Neuronal stem cell (in vitro differentiated cells): ENCODE measurements at regions not wholly inside any gene's neighbourhood (a gene's known extent, or its start where the extent isn't known, plus 50 kb on each side); places are given as distances from the start of the nearest gene placed in this dataset.

Experiments used
- DNase-seq: peaks from one replicate; pipeline ENCODE4 v3.0.0-alpha.2; 2013; ENCODE audit warnings: low spot score
- H2AFZ ChIP-seq: one replicate; pipeline ENCODE4 v1.6.1; 2013; ENCODE audit warnings: mild to moderate bottlenecking, low read length, inconsistent platforms
- H2AK5ac ChIP-seq: 2 replicates; pipeline ENCODE4 v1.6.1; 2013; ENCODE audit warnings: low read depth, mild to moderate bottlenecking, inconsistent platforms, low read length, moderate library complexity, mixed read lengths
- H2BK120ac ChIP-seq: 2 replicates; pipeline ENCODE4 v1.6.1; 2013; ENCODE audit warnings: low read depth, mild to moderate bottlenecking, inconsistent platforms, low read length, moderate library complexity, mixed read lengths
- H2BK12ac ChIP-seq: one replicate; pipeline ENCODE4 v1.6.1; 2013; ENCODE audit warnings: low read length, inconsistent platforms
- H2BK15ac ChIP-seq: 2 replicates; pipeline ENCODE4 v1.6.1; 2013; ENCODE audit warnings: mild to moderate bottlenecking, low read length, inconsistent platforms, mixed read lengths
- H2BK5ac ChIP-seq: one replicate; pipeline ENCODE4 v1.6.1; 2013; ENCODE audit warnings: inconsistent platforms, mild to moderate bottlenecking, low read length, moderate library complexity
- H3K14ac ChIP-seq: one replicate; pipeline ENCODE4 v1.6.1; 2013; ENCODE audit warnings: low read length, inconsistent platforms
- H3K18ac ChIP-seq: 2 replicates; pipeline ENCODE4 v1.6.1; 2013; ENCODE audit warnings: low read length, inconsistent platforms
- H3K23ac ChIP-seq: 2 replicates; pipeline ENCODE4 v1.6.1; 2013; ENCODE audit warnings: low read depth, mild to moderate bottlenecking, mixed read lengths, low read length, inconsistent platforms; ENCODE audit not compliant: poor library complexity
- H3K27ac ChIP-seq: replicated peaks from 3 replicates; pipeline ENCODE4 v1.5.1; 2013; ENCODE audit warnings: low read length, inconsistent platforms
- H3K27me3 ChIP-seq, 3 experiments: 2 replicates each; pipeline ENCODE4 v1.6.1; 2013; ENCODE audit warnings: low read length in 3 of 3, mild to moderate bottlenecking in 2 of 3, inconsistent platforms in 1 of 3, low read depth in 1 of 3, mixed read lengths in 1 of 3, moderate library complexity in 1 of 3; ENCODE audit not compliant: control insufficient read depth in 3 of 3, insufficient read depth in 3 of 3
- H3K36me3 ChIP-seq, 2 donors: replicated peaks in 1 of 2; 2 replicates each; pipeline ENCODE4 v1.6.1; 2013; ENCODE audit warnings: low read length in 2 of 2; ENCODE audit not compliant: control insufficient read depth in 2 of 2, insufficient read depth in 2 of 2
- H3K4ac ChIP-seq: 2 replicates; pipeline ENCODE4 v1.6.1; 2013; ENCODE audit warnings: inconsistent platforms, mild to moderate bottlenecking, low read length, moderate library complexity
- H3K4me1 ChIP-seq, 2 donors: 1 replicate in 1 of 2; 2 replicates in 1 of 2; pipeline ENCODE4 v1.6.1; 2013; ENCODE audit warnings: low read length in 2 of 2, low read depth in 1 of 2; ENCODE audit not compliant: control insufficient read depth in 2 of 2, insufficient read depth in 1 of 2
- H3K4me2 ChIP-seq: one replicate; pipeline ENCODE4 v1.6.1; 2013; ENCODE audit warnings: mild to moderate bottlenecking, low read length, inconsistent platforms; ENCODE audit not compliant: insufficient read depth, poor library complexity, severe bottlenecking
- H3K4me3 ChIP-seq, 2 donors: 2 replicates each; pipeline ENCODE4 v1.5.1; 2013; ENCODE audit warnings: low read length in 2 of 2, mild to moderate bottlenecking in 2 of 2, inconsistent platforms in 1 of 2, moderate library complexity in 1 of 2
- H3K79me1 ChIP-seq: one replicate; pipeline ENCODE4 v1.6.1; 2013; ENCODE audit warnings: low read depth, mild to moderate bottlenecking, inconsistent platforms, low read length, moderate library complexity
- H3K9ac ChIP-seq: one replicate; pipeline ENCODE4 v1.6.1; 2013; ENCODE audit warnings: mild to moderate bottlenecking, low read depth, low read length, inconsistent platforms; ENCODE audit not compliant: poor library complexity
- H3K9me3 ChIP-seq, 2 donors: replicated peaks in 1 of 2; 2 replicates each; pipeline versions ENCODE3 to v1.6.1; 2013; ENCODE audit warnings: low read length in 2 of 2, mild to moderate bottlenecking in 2 of 2, inconsistent platforms in 1 of 2, low read depth in 1 of 2, mixed read lengths in 1 of 2, moderate library complexity in 1 of 2; ENCODE audit not compliant: control insufficient read depth in 2 of 2, insufficient read depth in 1 of 2
- H4K8ac ChIP-seq: one replicate; pipeline ENCODE4 v1.6.1; 2013; ENCODE audit warnings: low read depth, mild to moderate bottlenecking, inconsistent platforms, low read length, moderate library complexity
- H4K91ac ChIP-seq: one replicate; pipeline ENCODE4 v1.6.1; 2013; ENCODE audit warnings: low read length, low read depth, mild to moderate bottlenecking, inconsistent platforms; ENCODE audit not compliant: poor library complexity
- WGBS, 2 donors: extraction: QIAGEN DNeasy Blood & Tissue Kit; methylation state at CpG; one replicate each; pipeline ENCODE4 v1.1.7; 2013; ENCODE audit warnings: missing lambda C conversion rate in 2 of 2, mixed read lengths in 1 of 2; ENCODE audit not compliant: insufficient read length in 2 of 2, insufficient replicate concordance in 1 of 2; ENCODE audit errors: extremely low coverage in 2 of 2; 5-methylcytosine and 5-hydroxymethylcytosine counted together

- Histone ChIP-seq H3K36me3 (no peaks in the 10 kb centered on the region), H3K4me1 (peaks cover 0 to 3% of the 10 kb centered on the region in 2 donors), H3K9ac (no peak overlapping the region)
Observed at GRCh38 chr13:74645586-74645985, 511.4 kb upstream of the KLF12 start.

GRCh38 chr13:74644229-74644628, 510.0 kb upstream of the KLF12 start:
- Histone ChIP-seq H2BK15ac (no peak overlapping the region), H3K14ac (no peak overlapping the region), H3K27me3 (no peaks in the 10 kb centered on the region), H3K4me2 (no peak overlapping the region), H2BK120ac (no peak overlapping the region), H3K4ac (no peak overlapping the region), H3K9ac (no peak overlapping the region), H3K4me3 (no peak overlapping the region), H2AK5ac (no peak overlapping the region), H4K8ac (no peak overlapping the region), H3K36me3 (no peaks in the 10 kb centered on the region), H2AFZ (no peak overlapping the region), H3K79me1 (no peaks in the 10 kb centered on the region), H2BK12ac (no peak overlapping the region), H3K23ac (no peak overlapping the region), H3K9me3 (no peaks in the 10 kb centered on the region), H3K18ac (no peak overlapping the region), H3K4me1 (peaks cover 0 to 3% of the 10 kb centered on the region in 2 donors), H4K91ac (no peak overlapping the region), H2BK5ac (no peak overlapping the region), H3K27ac (no peak overlapping the region)
- DNase-seq: no peak
- WGBS, 2 donors: no CpG with 5 or more reads among the region's 1 CpG

More at GRCh38 chr13:74645586-74645985, 511.4 kb upstream of the KLF12 start:
- H2AFZ ChIP-seq: no peak overlapping the region
- DNase-seq: no peak
- no peak overlapping the region for H2AK5ac ChIP-seq
- H3K14ac ChIP-seq: no peak overlapping the region
- H3K18ac ChIP-seq: no peak overlapping the region
- H3K4me3 ChIP-seq: no peak overlapping the region
- no peaks in the 10 kb centered on the region for H3K79me1 ChIP-seq
- H3K27ac ChIP-seq: no peak overlapping the region
- H3K4ac ChIP-seq: no peak overlapping the region
- H2BK15ac ChIP-seq: no peak overlapping the region
- H2BK120ac ChIP-seq: no peak overlapping the region
- no peaks in the 10 kb centered on the region for H3K27me3 ChIP-seq
- H3K23ac ChIP-seq: no peak overlapping the region
- H3K4me2 ChIP-seq: no peak overlapping the region
- no peak overlapping the region for H2BK5ac ChIP-seq
- H3K9me3 ChIP-seq: no peaks in the 10 kb centered on the region
- H4K8ac ChIP-seq: no peak overlapping the region
- no peak overlapping the region for H4K91ac ChIP-seq
- no peak overlapping the region for H2BK12ac ChIP-seq

GRCh38 chr13:74641586-74641985, 507.4 kb upstream of the KLF12 start:
- H3K4me1 ChIP-seq: peaks cover 0 to 3% of the 10 kb centered on the region in 2 donors
- no peak overlapping the region for H3K4me3 ChIP-seq
- H3K9ac ChIP-seq: no peak overlapping the region
- H3K14ac ChIP-seq: no peak overlapping the region
- H2AFZ ChIP-seq: peak overlapping the region; percentile 25
- H2BK120ac ChIP-seq: no peak overlapping the region
- H2BK12ac ChIP-seq: no peak overlapping the region
- H4K91ac ChIP-seq: no peak overlapping the region
- no peak overlapping the region for H3K4ac ChIP-seq
- WGBS, 2 donors: no CpG with 5 or more reads among the region's 4 CpGs
- H3K27ac ChIP-seq: no peak overlapping the region
- H3K36me3 ChIP-seq: no peaks in the 10 kb centered on the region
- no peak overlapping the region for H3K18ac ChIP-seq
- H3K9me3 ChIP-seq: no peaks in the 10 kb centered on the region
- H3K4me2 ChIP-seq: no peak overlapping the region
- no peaks in the 10 kb centered on the region for H3K79me1 ChIP-seq
- no peak for DNase-seq
- H2BK5ac ChIP-seq: no peak overlapping the region
- no peak overlapping the region for H2AK5ac ChIP-seq
- H3K23ac ChIP-seq: no peak overlapping the region
- no peaks in the 10 kb centered on the region for H3K27me3 ChIP-seq
- no peak overlapping the region for H4K8ac ChIP-seq
- no peak overlapping the region for H2BK15ac ChIP-seq

- Histone ChIP-seq H4K91ac (no peak overlapping the region), H2BK5ac (no peak overlapping the region), H3K9me3 (no peaks in the 10 kb centered on the region), H3K27me3 (no peaks in the 10 kb centered on the region), H3K9ac (no peak overlapping the region), H3K14ac (no peak overlapping the region), H3K23ac (no peak overlapping the region), H3K4ac (no peak overlapping the region), H2BK120ac (no peak overlapping the region), H3K36me3 (no peaks in the 10 kb centered on the region), H2AFZ (no peak overlapping the region), H3K4me3 (no peak overlapping the region), H3K4me1 (no peaks in the 10 kb centered on the region), H4K8ac (no peak overlapping the region), H2AK5ac (no peak overlapping the region), H3K79me1 (no peaks in the 10 kb centered on the region), H2BK15ac (no peak overlapping the region), H3K27ac (no peak overlapping the region), H3K4me2 (no peak overlapping the region), H3K18ac (no peak overlapping the region), H2BK12ac (no peak overlapping the region)
- no peak for DNase-seq
- no CpG with 5 or more reads among the region's 2 CpGs for WGBS, 2 donors
Observed at GRCh38 chr13:74633734-74634133, 499.5 kb upstream of the KLF12 start.
